ENCODE measurements at regions not wholly inside any gene's neighbourhood (a gene's known extent, or its start where the extent isn't known, plus 50 kb on each side); places are given as distances from the start of the nearest gene placed in this dataset.

DNA sequence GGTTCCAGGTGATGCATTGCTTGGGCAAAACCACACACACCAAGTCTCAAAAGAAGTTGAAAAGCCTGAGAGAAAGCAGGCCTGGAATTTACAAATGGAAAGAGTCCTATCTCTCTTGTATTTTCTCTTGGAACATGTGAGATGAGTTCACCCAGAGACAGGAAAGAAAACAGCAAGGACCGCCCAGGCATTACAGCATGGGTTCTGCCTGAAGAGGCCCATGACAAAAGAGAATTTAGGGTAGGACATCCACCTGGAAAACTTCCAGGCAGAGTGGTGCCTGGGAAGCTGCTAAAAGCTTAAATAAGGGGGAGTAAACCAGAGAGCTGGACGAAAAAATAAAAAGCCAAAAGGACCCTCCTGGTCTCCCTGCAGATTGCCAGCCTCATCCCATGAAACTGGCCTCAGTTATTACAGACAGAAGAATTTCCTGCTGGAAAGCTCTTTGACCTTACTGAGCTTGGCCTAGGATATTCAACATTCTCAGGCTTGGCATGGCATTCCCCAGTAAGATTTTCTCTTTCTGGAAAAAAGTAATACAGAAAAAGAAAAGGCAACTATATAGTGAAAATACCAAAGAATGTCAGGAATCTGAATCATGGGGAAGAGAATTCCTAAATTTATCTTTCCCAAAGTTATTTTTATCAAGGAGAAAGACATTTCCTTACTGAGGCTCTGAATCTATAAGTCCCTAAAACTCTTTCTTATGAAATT, 121.3 kb upstream of the NUDT4 start:
- DNase-seq: no peak

GRCh38 chr12:93261505-93262094, 116.1 kb upstream of the NUDT4 start:
- DNase-seq: no peak

DNA sequence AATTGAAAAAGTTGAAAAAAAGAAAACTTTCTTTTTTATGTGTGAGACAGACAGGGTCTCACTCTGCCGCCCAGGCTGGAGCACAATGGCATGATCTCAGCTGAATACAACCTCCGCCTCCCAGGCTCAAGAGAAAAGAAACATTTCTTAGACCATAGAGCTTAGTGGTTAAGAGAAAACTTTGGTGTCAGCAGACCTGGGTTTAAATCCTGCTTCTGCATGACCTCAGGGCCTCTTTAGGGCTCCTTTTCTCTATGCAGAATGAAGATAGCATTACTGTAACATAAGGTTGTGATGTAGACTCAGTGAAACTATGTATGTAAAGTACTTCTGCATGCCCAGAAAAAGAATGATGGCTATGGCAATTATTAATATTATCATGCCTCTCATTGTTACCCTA, 104.7 kb upstream of the NUDT4 start:
- no peak for DNase-seq

DNA sequence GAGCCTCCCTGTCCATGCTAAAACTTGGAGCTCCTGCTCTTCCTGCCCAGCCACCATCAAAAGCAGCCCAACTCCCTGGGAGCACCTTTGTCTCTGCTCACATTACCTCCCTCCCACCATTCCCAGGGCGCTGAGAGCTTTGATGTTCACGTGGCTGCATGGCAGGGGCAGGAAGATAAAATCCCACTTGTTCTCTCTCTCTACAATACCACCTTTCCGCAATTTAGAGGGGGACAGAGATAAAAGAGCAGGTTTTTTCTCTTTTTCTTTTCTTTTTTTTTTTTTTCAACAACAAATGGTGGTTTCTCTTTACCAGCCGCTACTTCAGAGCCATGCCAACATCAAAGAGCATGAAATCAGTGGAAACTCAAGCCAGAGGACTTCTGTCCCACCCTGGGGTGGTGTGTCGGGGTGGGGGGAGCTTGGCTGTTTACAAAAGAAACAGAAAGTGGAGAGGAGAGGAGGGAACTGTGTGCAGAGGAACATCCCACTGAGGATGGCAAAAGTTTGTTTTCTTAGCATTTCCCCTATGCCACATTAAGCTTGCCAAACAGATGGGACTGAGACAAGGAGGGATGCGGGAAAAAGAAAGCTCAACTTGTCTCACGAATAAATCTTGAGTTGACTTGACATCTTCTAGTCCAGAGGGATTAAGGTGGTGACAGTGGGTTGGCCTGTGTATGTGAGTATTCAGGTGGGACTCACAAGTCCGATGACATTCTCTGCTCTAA, 103.7 kb upstream of the NUDT4 start:
- no peak for DNase-seq

- no peak for DNase-seq
These were observed 102.8 kb upstream of the NUDT4 start for GRCh38 chr12:93274937-93275336.

- DNase-seq: no peak
These were observed 102.1 kb upstream of the NUDT4 start for GRCh38 chr12:93275589-93275988.

DNA sequence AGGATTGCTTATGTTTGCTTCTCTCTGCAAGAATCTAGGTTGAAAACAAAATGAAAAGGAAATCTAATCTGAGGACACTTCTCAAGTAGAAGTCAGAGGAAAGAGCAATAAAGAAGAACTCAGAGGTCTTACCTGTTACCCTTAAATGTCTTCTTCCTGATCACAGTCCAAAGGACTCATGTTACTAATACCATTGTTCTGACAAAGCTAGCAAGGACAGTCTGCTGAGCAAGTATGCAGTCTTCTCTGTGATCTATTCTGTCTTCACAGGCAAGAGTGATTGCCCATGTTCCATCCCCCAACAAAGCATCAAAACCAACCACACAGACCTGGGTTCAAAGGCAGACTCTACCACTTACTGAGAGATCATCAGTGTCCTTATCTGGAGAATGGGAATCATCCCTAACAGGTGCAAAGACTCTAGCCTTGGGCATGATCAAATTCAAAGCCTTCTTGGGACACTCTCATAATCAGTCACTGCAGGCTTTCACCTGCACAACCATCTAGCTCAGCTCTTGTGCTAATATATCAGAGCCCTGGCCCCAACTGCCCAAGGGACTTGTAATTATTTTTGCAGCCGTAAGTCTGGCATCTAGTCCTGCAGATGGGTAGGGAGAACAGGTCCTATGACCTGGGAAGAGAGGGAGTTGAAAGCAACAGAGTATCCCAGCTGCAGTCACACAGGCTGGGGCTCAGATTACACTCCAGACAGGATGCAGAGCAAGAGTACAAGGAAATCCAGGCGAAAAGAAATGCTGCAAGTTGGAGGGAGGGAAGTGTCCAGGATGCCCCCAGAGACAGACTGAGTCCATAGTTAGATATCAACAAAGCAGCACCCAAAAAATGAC, 97.9 kb upstream of the NUDT4 start:
- no peak for DNase-seq

GRCh38 chr12:93287149-93287548, 90.6 kb upstream of the NUDT4 start:
- no peak for DNase-seq

DNA sequence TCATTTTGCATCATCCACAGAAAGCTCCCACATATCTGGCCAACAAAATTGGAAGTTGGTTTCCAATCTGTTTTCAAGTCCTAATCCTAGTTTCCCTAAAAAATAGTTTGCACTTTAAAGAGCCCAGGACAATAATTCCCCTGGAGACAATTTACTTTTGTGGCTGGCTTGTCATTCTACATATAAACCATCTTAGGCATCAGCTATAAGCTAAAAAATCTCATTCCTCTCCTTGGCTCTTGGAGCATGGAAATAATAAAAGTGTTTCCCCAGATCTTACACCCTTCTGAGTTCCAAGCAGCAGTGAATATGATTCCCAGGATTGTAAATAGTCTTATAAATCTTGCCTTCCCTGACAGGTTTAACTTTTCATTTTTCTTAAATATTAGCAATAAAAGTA, 89.1 kb upstream of the NUDT4 start:
- no peak for DNase-seq

- DNase-seq: no peak
These were observed 87.3 kb upstream of the NUDT4 start for GRCh38 chr12:93290391-93290790.

- DNase-seq: no peak
These were observed 85.5 kb upstream of the NUDT4 start for GRCh38 chr12:93292213-93292612.

- no peak for DNase-seq
These were observed 84.8 kb upstream of the NUDT4 start for GRCh38 chr12:93292731-93293566.

- DNase-seq: no peak
These were observed 80.7 kb upstream of the NUDT4 start for GRCh38 chr12:93297032-93297431.

DNA sequence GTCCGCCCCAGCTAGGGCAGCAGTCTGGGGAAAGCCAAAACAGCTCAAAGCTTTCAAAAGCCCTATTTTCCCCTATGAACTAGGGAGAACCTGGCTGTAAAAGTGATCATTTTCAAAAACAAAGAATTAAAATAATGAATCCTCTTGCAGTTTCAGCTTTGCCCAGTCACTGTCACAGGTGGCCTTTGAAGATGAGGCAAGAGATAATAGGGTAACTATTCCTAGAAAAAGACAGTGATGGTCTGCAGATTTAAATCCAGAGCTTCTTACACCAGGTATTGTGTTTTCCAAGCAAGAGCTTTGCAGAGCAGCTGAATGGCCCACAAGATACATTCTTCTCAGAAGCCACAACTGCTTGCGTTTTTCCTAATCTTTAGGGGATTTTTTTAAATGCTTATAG, 80.2 kb upstream of the NUDT4 start:
- DNase-seq: no peak

DNA sequence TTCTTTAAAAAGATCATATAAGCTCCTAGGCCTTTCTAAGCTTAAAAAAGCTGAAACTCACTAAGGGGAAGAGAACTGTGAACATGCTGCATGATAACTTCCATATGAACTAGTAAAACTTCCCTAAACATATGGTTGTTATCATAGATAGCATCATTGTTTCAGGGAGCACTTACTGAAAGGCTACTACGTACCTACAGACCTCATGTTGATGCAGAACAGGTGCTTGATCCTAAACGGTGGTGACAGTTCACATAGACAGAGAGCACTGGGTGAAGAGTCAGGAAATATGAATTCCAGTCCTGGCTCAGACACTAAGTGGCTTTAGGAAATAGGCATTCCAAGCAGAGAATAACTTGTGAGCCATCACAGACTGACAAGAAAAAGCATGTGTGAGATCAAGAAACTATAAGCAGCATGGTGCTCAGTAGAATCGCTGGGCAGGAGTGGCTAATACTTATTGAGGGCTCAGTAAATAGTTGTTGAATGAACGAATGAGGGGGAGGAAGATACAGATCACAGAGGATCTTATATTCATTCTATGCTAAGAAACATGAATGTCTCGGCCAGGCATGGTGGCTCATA, 78.4 kb upstream of the NUDT4 start:
- no peak for DNase-seq

- no peak for DNase-seq
These were observed 77.1 kb upstream of the NUDT4 start for GRCh38 chr12:93300611-93301021.

GRCh38 chr12:93302331-93303229, 75.1 kb upstream of the NUDT4 start:
- DNase-seq: no peak

DNA sequence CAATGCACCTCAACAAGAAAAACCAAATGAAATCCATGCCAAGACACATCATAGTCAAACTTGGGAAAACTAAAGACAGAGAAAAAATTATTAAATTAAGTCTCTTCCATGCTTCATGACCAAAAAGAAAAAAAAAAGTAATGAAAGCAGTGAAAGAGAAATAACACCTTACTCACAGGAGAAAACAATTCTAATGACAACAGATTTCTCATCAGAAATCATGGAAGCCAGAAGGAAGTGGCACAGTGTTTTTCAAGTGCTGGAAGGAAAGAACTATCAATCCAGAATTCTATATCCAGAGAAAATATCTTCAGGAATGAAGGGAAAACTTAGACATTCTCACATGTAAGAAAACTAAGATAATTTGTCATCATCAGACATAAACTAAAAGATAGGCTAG, 71.1 kb upstream of the NUDT4 start:
- no peak for DNase-seq

DNA sequence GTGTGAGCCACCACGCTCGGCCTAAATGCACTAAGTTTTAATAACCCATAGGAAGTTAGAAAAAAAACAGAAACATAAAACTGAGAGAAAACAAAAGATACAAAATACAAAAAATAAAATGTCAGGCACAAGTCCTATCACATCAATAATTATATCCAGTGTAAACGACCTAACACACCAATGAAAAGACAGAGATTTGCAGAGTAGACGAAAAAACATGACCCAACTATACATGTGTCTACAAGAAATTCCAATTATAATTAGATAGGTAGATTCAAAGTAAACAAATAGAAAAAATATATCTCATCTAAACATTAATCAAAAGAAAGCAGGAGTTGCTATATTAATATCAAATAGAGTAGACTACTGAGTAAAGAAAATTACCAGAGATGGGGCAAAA, 69.4 kb upstream of the NUDT4 start:
- no peak for DNase-seq

GRCh38 chr12:93311827-93312226, 65.9 kb upstream of the NUDT4 start:
- DNase-seq: no peak

- DNase-seq: no peak
These were observed 63.6 kb upstream of the NUDT4 start for GRCh38 chr12:93314177-93314497.
